GM23338 (cell line): ENCODE measurements at regions not wholly inside any gene's neighbourhood (a gene's known extent, or its start where the extent isn't known, plus 50 kb on each side); places are given as distances from the start of the nearest gene placed in this dataset.

ENCODE experiments used
- CREB1 ChIP-seq: fragments of 250-450 bp; sonication (Bioruptor Pico); IDR thresholded peaks from 2 replicates; pipeline ENCODE4 v1.5.0; 2020; ENCODE audit warnings: low read depth, mild to moderate bottlenecking, moderate library complexity
- CTCF ChIP-seq, 2 experiments: fragments of 200-600 bp in 1 of 2; sonication (generic) in 1 of 2; conservative IDR thresholded peaks; 2 replicates each; pipeline versions ENCODE4 v1.5.1 to v1.6.1; 2016 to 2017; ENCODE audit warnings: antibody characterized with exemption in 2 of 2, low read depth in 2 of 2, mild to moderate bottlenecking in 2 of 2, moderate library complexity in 1 of 2
- ETS1 ChIP-seq: IDR thresholded peaks from 2 replicates; pipeline ENCODE4 v1.6.1; 2016; ENCODE audit warnings: antibody characterized with exemption
- EZH2 ChIP-seq: fragments of 200-600 bp; sonication (generic); IDR thresholded peaks from one replicate; pipeline ENCODE4 v1.8.0; 2017; ENCODE audit warnings: antibody characterized with exemption, mild to moderate bottlenecking, low read depth; ENCODE audit not compliant: unreplicated experiment
- EZH2phosphoT487 ChIP-seq: fragments of 200-600 bp; sonication (generic); IDR thresholded peaks from one replicate; pipeline ENCODE4 v1.8.1; 2018; ENCODE audit warnings: antibody characterized with exemption; ENCODE audit not compliant: unreplicated experiment
- POLR2AphosphoS5 ChIP-seq: IDR thresholded peaks from 2 replicates; pipeline ENCODE4 v1.6.1; 2016; ENCODE audit warnings: antibody characterized with exemption, low read depth
- ZNF331 ChIP-seq: fragments of 250-450 bp; sonication (Bioruptor Pico); IDR thresholded peaks from 2 replicates; pipeline ENCODE4 v1.5.0; 2020; ENCODE audit warnings: low read depth, mild to moderate bottlenecking, moderate library complexity

GRCh38 chr5:8188874-8189565 is 320.1 kb downstream of the MTRR start:
- TF ChIP-seq CTCF (conservative IDR thresholded peaks at IDR 0.05; ENCODE audit: low read depth in 2 of 2) = no peak
- no peak for TF ChIP-seq ZNF331 (CRISPR knock-in tag)
- no peak for TF ChIP-seq EZH2phosphoT487
- no peak for TF ChIP-seq EZH2
- no peak for TF ChIP-seq ETS1
- no peak for TF ChIP-seq POLR2AphosphoS5
- no peak for TF ChIP-seq CREB1
